ENCODE measurements at regions not wholly inside any gene's neighbourhood (a gene's known extent, or its start where the extent isn't known, plus 50 kb on each side); places are given as distances from the start of the nearest gene placed in this dataset.
A peak's percentile ranks its signal among the peaks of the same experiment; 100 is the strongest.

GRCh38 chr7:155921086-155921803, 109.0 kb upstream of the SHH start:
- Histone ChIP-seq H3K4me1 (ENCODE audit: control insufficient read depth, insufficient read depth, low read length) (peaks cover 9% of the 10 kb centered on the region), H3K27ac (ENCODE audit: low read depth, low read length) (no peak overlapping the region), H3K9me3 (ENCODE audit: control insufficient read depth, insufficient read depth, low read length) (no peaks in the 10 kb centered on the region), H3K4me3 (ENCODE audit: low read depth, low read length) (no peak overlapping the region), H3K36me3 (ENCODE audit: control insufficient read depth, insufficient read depth, low read length) (no peaks in the 10 kb centered on the region), H3K27me3 (ENCODE audit: control insufficient read depth, insufficient read depth, low read length) (no peaks in the 10 kb centered on the region)
- 96% methylated on average over 8 of the region's 12 CpGs for WGBS (ENCODE audit: insufficient coverage)
- no peak for DNase-seq (ENCODE audit: low read depth in 4 of 6, low spot score in 6 of 6)

DNA sequence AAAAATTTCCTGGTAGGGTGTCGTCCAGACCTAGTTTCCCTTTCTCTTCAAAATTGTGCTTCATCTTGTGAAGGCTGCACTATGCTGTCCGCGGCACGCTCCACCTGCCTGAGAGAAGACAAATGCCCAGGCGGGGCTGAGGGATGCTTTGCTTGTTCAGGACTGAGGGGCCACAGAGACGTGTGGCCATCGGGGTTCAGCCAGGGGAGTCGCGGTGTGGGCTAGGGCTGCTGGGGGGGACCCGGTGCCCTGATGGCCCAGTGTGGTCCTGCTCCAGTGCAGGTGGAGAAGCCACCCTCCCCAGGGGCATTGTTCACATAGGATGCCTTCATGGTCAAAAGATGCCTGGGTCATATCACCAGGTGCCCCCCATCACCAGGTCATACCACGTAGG, 107.8 kb upstream of the SHH start:
- no peaks in the 10 kb centered on the region for H3K27me3 ChIP-seq (ENCODE audit: control insufficient read depth, insufficient read depth, low read length)
- no peaks in the 10 kb centered on the region for H3K36me3 ChIP-seq (ENCODE audit: control insufficient read depth, insufficient read depth, low read length)
- H3K27ac ChIP-seq (ENCODE audit: low read depth, low read length) = no peak overlapping the region
- no peak for DNase-seq (ENCODE audit: low read depth in 4 of 6, low spot score in 6 of 6)
- H3K4me3 ChIP-seq (ENCODE audit: low read depth, low read length) = no peak overlapping the region
- H3K4me1 ChIP-seq (ENCODE audit: control insufficient read depth, insufficient read depth, low read length) = peaks cover 9% of the 10 kb centered on the region
- no peaks in the 10 kb centered on the region for H3K9me3 ChIP-seq (ENCODE audit: control insufficient read depth, insufficient read depth, low read length)
- 95% methylated on average over 10 of the region's 11 CpGs for WGBS (ENCODE audit: insufficient coverage)

DNA sequence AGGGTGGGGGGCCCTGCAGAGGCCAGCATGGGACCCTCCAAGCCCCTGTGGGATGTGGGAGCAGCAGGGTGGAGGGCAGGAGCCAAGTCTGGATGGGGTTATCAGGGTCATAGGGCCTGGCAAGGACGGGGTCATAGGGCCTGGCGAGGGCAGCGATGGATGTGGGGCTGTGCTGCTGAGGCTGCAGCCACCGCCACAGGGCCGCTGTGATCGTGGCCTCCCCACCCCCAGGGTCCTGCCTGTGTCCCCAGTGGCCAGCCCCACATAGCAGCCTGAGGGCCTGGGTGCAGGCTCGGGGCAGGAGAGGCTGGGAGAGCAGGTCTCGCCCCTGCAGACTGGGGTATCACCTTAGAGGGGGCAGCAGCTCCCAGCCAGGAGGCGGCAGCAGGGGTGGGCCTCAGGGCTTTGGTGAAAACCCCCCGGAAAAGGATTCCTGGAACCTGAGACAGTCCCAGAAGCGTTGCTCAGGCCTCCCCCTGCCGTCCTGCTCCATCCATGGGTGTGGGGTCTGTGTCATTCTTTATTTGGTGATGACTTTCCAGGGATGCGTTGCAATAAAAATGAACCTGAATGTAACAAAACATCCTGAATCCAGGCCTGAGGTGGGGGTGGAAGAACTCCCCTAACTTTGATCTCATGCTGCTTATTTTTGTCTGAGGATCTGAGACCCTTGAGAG, 107.3 kb upstream of the SHH start:
- 76% methylated on average over 13 of the region's 13 CpGs for WGBS (ENCODE audit: insufficient coverage)
- Histone ChIP-seq H3K36me3 (ENCODE audit: control insufficient read depth, insufficient read depth, low read length) (no peaks in the 10 kb centered on the region), H3K27ac (ENCODE audit: low read depth, low read length) (no peak overlapping the region), H3K9me3 (ENCODE audit: control insufficient read depth, insufficient read depth, low read length) (no peaks in the 10 kb centered on the region), H3K27me3 (ENCODE audit: control insufficient read depth, insufficient read depth, low read length) (no peaks in the 10 kb centered on the region), H3K4me3 (ENCODE audit: low read depth, low read length) (no peak overlapping the region), H3K4me1 (ENCODE audit: control insufficient read depth, insufficient read depth, low read length) (peaks cover 9% of the 10 kb centered on the region)
- DNase-seq (ENCODE audit: low read depth in 4 of 6, low spot score in 6 of 6) = no peak

DNA sequence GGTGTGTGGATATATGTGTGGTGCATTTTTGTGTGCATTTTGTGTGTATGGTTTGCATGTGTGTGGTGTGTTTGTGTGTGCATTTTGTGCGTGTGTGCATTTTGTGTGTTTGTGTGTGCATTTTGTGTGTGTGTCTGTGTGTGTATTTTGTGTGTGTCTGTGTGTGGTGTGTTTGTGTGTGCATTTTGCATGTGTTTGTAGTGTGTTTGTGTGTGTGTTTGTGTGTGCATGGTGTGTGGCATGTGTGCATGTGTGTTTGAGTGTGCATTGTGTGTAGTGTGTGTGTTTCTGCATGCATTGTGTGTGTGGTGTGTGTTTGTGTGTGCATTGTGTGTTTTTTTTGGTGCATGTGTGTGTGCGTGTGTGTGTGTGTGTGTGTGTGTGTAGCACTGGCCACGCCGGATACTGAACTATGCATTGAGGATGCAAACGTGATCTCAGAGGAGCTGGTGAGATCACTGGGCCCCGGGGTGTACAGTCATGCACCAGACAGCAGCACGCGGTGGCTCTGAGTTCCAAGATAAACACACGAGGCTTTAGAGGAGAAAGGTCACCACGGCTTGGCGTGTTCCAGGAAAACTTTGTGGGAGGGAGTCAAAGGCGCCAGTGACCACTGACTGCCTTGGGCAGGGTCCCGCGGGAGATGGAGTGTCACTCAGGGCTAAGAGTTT, 106.6 kb upstream of the SHH start:
- Histone ChIP-seq H3K4me3 (ENCODE audit: low read depth, low read length) (no peak overlapping the region), H3K4me1 (ENCODE audit: control insufficient read depth, insufficient read depth, low read length) (peaks cover 9% of the 10 kb centered on the region), H3K27me3 (ENCODE audit: control insufficient read depth, insufficient read depth, low read length) (no peaks in the 10 kb centered on the region), H3K27ac (ENCODE audit: low read depth, low read length) (no peak overlapping the region), H3K9me3 (ENCODE audit: control insufficient read depth, insufficient read depth, low read length) (no peaks in the 10 kb centered on the region), H3K36me3 (ENCODE audit: control insufficient read depth, insufficient read depth, low read length) (no peaks in the 10 kb centered on the region)
- peak in 1 of 6 donors; percentile 47 for DNase-seq (ENCODE audit: low read depth in 4 of 6, low spot score in 6 of 6)
- 85% methylated on average over 14 of the region's 14 CpGs for WGBS (ENCODE audit: insufficient coverage)

GRCh38 chr7:155917836-155918430, 105.7 kb upstream of the SHH start:
- 64% methylated on average over 9 of the region's 9 CpGs for WGBS (ENCODE audit: insufficient coverage)
- no peaks in the 10 kb centered on the region for H3K27me3 ChIP-seq (ENCODE audit: control insufficient read depth, insufficient read depth, low read length)

GRCh38 chr7:155916926-155917655, 104.8 kb upstream of the SHH start:
- WGBS (ENCODE audit: insufficient coverage) = 77% methylated on average over 7 of the region's 12 CpGs

More at GRCh38 chr7:155917836-155918430, 105.7 kb upstream of the SHH start:
- Histone ChIP-seq H3K27ac (ENCODE audit: low read depth, low read length) (no peak overlapping the region), H3K9me3 (ENCODE audit: control insufficient read depth, insufficient read depth, low read length) (no peaks in the 10 kb centered on the region), H3K4me1 (ENCODE audit: control insufficient read depth, insufficient read depth, low read length) (peaks cover 9% of the 10 kb centered on the region), H3K36me3 (ENCODE audit: control insufficient read depth, insufficient read depth, low read length) (no peaks in the 10 kb centered on the region), H3K4me3 (ENCODE audit: low read depth, low read length) (no peak overlapping the region)
- no peak for DNase-seq (ENCODE audit: low read depth in 4 of 6, low spot score in 6 of 6)

DNA sequence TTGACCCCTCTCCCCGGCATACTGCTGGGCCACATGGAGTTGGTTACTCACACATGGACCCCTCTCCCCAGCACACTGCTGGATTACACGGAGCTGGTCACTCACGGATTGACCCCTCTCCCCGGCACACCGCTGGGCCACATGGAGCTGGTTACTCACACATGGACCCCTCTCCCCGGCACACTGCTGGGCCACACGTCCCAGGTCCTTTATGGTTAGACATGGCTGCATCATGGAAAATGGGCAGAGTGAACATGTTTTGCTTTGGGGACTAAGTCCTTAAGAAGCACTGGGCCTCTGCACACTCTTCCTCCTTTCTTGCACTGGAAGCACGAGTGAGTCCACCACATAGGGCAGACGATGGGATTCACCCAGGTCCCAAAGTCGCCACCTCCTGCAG, 102.1 kb upstream of the SHH start:
- H3K9me3 ChIP-seq (ENCODE audit: control insufficient read depth, insufficient read depth, low read length) = no peaks in the 10 kb centered on the region
- H3K36me3 ChIP-seq (ENCODE audit: control insufficient read depth, insufficient read depth, low read length) = no peaks in the 10 kb centered on the region
- H3K4me1 ChIP-seq (ENCODE audit: control insufficient read depth, insufficient read depth, low read length) = peaks cover 3% of the 10 kb centered on the region
- DNase-seq (ENCODE audit: low read depth in 4 of 6, low spot score in 6 of 6) = no peak
- H3K4me3 ChIP-seq (ENCODE audit: low read depth, low read length) = no peak overlapping the region
- WGBS (ENCODE audit: insufficient coverage) = 77% methylated on average over 10 of the region's 10 CpGs
- no peak overlapping the region for H3K27ac ChIP-seq (ENCODE audit: low read depth, low read length)
- H3K27me3 ChIP-seq (ENCODE audit: control insufficient read depth, insufficient read depth, low read length) = no peaks in the 10 kb centered on the region

More at GRCh38 chr7:155916926-155917655, 104.8 kb upstream of the SHH start:
- H3K27me3 ChIP-seq (ENCODE audit: control insufficient read depth, insufficient read depth, low read length) = no peaks in the 10 kb centered on the region
- DNase-seq (ENCODE audit: low read depth in 4 of 6, low spot score in 6 of 6) = no peak
- H3K9me3 ChIP-seq (ENCODE audit: control insufficient read depth, insufficient read depth, low read length) = no peaks in the 10 kb centered on the region
- no peak overlapping the region for H3K4me3 ChIP-seq (ENCODE audit: low read depth, low read length)
- H3K4me1 ChIP-seq (ENCODE audit: control insufficient read depth, insufficient read depth, low read length) = peaks cover 9% of the 10 kb centered on the region
- no peak overlapping the region for H3K27ac ChIP-seq (ENCODE audit: low read depth, low read length)
- no peaks in the 10 kb centered on the region for H3K36me3 ChIP-seq (ENCODE audit: control insufficient read depth, insufficient read depth, low read length)

DNA sequence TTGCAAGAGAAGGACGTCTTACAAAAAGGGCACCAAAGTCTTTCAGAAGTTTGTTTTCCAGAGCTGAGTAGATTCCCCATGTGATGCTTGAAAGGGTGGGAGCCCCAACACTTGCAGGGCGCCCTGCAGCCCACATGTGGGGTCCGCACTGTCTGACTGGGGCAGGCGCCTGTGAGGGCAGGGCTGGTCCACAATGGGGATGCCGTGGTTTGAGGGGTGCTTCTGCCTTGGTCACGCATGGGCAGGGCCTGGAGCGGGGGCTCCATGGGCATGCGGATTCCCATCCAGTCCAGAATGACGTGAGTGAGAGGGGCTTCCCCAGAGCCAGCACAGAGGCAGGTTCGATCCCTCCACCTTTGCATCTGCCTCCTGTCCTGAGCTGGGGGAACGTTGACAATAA, 101.5 kb upstream of the SHH start:
- H3K27me3 ChIP-seq (ENCODE audit: control insufficient read depth, insufficient read depth, low read length) = no peaks in the 10 kb centered on the region
- H3K36me3 ChIP-seq (ENCODE audit: control insufficient read depth, insufficient read depth, low read length) = no peaks in the 10 kb centered on the region
- H3K9me3 ChIP-seq (ENCODE audit: control insufficient read depth, insufficient read depth, low read length) = no peaks in the 10 kb centered on the region
- no peak overlapping the region for H3K27ac ChIP-seq (ENCODE audit: low read depth, low read length)
- WGBS (ENCODE audit: insufficient coverage) = 81% methylated on average over 11 of the region's 11 CpGs
- no peaks in the 10 kb centered on the region for H3K4me1 ChIP-seq (ENCODE audit: control insufficient read depth, insufficient read depth, low read length)
- H3K4me3 ChIP-seq (ENCODE audit: low read depth, low read length) = no peak overlapping the region
- DNase-seq (ENCODE audit: low read depth in 4 of 6, low spot score in 6 of 6) = no peak

- Histone ChIP-seq H3K4me3 (ENCODE audit: low read depth, low read length) (no peak overlapping the region), H3K9me3 (ENCODE audit: control insufficient read depth, insufficient read depth, low read length) (no peaks in the 10 kb centered on the region), H3K27me3 (ENCODE audit: control insufficient read depth, insufficient read depth, low read length) (no peaks in the 10 kb centered on the region), H3K4me1 (ENCODE audit: control insufficient read depth, insufficient read depth, low read length) (no peaks in the 10 kb centered on the region), H3K27ac (ENCODE audit: low read depth, low read length) (no peak overlapping the region), H3K36me3 (ENCODE audit: control insufficient read depth, insufficient read depth, low read length) (no peaks in the 10 kb centered on the region)
- 80% methylated on average over 1 of the region's 7 CpGs for WGBS (ENCODE audit: insufficient coverage)
- DNase-seq (ENCODE audit: low read depth in 4 of 6, low spot score in 6 of 6) = no peak
Observed at GRCh38 chr7:155913291-155913690, 101.0 kb upstream of the SHH start.

Data from spinal cord (tissue), 9 donors.